GM18867 (cell line): ENCODE measurements at regions not wholly inside any gene's neighbourhood (a gene's known extent, or its start where the extent isn't known, plus 50 kb on each side); places are given as distances from the start of the nearest gene placed in this dataset.

Experiments
- ATAC-seq: cut with Tn5 transposase; IDR thresholded peaks from one replicate; pipeline ENCODE4 v1.9.1; 2021; ENCODE audit warnings: mild to moderate bottlenecking, moderate library complexity; ENCODE audit not compliant: unreplicated experiment

DNA sequence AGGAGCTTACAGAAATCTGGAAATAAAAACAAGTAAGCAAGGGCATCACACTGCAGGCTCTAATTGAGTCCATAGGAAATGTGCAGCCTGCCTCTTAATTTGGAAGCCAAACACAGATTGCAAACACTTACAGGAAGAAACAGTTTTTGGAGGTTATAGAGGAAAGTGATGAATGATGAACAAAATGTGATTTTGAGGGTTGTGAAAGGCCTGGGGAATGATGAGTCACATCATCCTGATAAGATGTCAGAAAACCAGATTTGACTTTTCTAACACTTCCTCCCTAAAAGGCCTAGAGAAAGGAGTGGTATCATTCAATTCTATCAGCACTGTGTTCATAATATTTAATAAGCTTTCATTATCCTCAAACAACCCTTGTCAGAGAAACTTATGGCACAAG is 96.6 kb upstream of the POU2AF2 start:
- no peak for ATAC-seq

GRCh38 chr11:111148121-111148520 is 97.4 kb upstream of the POU2AF2 start:
- no peak for ATAC-seq

- ATAC-seq = no peak
Measured at GRCh38 chr11:111137846-111138245, 107.7 kb upstream of the POU2AF2 start.

DNA sequence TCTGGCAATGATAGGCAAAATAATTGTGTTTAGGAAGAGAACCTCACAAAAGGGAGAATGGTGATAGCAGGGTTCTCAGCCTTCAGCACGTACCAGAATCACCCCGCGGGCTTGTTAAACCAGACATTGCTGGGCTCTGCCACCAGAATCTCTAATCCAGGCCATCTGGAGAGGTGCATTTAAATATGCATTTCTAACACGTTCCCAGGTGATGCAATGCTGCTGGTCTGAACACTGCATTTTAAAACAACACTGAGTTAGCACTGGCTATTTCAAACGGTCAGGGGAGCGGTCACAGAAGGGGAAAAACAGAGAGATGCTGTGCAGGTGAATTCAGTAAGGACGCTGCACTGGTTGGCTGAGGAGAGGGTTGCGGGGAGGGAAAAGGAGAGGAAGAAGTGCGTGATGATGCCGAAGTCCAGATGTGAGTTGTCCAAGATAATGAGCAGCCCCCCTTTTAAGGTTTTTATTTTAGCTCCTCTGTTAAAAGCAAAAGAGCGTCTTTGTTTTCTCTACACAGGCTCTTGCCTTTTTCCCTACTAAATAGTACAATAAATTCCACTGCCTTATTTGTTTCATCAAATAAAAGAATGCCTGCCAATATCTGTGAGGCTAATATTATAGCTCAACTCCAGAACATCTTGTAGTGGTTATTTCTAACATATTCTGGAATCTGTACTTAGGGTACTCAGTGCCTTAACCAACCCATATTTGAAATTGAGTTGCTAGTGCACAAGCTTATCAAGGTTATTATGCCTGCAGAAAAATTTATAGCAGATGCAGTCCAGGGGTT is 109.6 kb upstream of the POU2AF2 start:
- no peak for ATAC-seq

DNA sequence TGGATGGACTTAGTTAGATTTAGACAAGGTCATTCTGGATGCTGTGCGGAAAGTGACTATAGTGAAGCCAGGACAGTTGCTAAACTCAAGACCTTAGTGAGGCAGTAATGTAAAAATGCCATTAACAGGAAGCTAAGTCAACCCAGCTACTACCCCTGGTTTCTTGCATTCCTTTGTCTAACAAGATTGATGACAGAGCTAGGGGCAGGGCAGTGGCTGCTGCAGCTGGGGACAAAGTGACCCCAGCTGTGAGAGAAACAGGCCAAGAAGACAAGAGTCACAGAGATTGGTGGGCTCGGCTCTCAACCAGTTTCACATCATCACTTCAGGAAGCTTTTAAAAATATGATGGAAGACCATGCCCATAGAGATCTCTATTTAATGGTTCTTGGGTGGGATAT is 110.4 kb upstream of the POU2AF2 start:
- ATAC-seq = no peak

- ATAC-seq = no peak
Measured at GRCh38 chr11:111128076-111128870, 117.3 kb upstream of the POU2AF2 start.

DNA sequence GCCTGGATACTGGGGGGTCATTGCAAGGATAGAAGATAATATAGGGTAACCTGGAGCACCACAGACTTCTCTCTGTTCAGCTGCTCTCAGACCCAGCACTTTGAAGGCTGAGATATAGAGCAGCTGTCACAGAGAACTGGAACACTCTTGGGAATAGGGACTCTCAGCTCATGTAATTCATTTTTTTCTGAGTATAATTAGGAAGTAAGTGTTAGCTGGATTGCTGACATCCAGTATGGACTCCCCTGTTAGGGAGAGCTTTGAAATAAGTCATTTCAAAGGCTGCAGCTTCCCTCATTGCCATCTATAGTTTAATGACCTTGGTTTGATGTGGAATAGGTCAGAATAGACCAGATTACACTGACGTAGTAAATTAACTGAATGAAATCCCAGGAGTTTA is 120.8 kb upstream of the POU2AF2 start:
- ATAC-seq = no peak

DNA sequence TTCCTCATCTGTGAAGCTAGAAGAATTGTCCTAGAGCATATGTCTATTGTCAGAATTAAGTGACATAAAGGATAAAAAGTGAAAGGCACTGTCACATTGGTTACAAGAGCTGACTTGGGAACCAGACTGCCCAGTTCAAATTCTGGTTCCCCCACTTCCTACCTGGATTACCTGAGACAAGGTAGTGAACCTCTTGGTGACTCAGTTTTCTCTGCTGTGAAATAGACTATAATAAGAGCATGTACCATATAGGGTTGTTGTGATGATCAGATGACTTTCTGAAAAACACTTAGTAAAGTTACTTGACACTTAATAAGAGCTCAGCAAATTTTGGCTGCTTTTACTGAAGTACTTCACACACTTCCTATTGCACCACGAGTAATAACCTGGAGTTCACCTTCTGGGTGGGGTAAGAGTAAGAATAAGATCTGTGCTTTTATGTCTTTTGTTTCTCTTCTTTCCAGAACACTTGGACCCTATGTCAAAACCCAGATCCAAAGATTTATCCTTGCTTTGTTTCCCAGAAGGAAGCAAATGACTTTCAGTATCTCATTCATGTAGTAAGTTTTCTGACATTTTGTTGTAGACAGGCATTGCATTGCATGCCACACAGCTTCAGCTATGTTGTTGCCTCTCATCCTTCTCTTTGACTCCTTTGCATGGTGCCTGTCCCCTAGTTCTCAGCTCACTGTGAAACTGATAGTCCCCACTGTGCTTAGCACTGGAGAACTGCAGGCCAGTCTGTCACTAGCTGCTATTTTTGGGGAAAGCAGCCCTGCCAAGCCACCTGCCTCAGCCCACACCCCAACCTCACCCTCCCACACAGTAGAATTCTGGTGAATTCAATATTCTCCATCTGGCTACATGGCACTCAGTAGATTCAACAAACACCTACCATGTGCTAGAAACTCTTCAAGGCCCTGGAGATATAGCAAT is 121.8 kb upstream of the POU2AF2 start:
- peak; percentile 86 for ATAC-seq

DNA sequence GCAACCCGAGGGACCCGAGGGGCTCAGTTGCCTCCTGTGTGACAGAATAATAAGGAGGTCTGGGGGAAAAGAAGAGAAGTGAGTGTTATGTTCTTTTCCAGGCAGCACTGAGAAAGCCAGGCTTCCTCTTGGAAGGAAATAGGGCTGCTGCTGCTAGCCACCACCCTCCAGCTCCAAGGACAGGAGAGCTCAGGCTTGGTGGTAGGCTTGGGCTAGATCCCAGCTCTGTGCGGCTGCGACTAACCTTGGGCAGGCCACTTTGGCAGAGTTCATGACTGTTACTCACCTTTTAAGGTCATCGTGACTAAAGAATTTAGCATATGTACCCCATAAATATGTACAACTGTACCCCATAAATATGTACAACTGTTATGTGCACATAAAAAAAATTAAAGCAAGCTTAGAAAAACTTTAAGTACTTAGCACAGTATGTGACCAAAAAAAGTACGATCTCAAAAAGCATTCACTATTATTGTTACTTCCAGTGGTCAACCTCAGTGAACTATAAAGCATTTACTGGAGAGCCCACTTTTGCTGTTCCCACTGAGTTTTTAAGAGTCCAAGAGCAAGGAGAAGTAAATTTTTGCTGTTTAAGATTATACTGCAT is 124.7 kb upstream of the POU2AF2 start:
- no peak for ATAC-seq

GRCh38 chr11:111120161-111120560 is 125.4 kb upstream of the POU2AF2 start:
- no peak for ATAC-seq

DNA sequence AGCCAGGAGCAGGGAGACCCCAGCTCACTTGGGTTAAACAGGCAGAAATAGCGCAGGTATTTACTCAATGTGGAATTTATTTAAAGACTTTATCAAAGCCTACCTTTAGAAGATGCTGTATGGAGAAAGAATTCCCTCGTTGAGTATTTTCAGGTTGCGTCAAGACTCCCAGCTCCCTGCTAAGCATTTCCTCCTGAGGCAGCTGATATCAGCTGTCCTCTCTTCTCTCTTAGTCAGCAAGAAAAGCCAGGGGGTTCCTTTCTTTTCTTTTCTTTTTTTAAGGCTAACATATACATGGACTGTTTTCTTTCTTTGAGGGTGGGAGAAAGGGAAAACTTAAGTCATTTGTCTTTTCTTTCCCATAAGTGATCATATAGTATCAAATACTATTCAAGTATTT is 125.8 kb upstream of the POU2AF2 start:
- ATAC-seq = no peak

DNA sequence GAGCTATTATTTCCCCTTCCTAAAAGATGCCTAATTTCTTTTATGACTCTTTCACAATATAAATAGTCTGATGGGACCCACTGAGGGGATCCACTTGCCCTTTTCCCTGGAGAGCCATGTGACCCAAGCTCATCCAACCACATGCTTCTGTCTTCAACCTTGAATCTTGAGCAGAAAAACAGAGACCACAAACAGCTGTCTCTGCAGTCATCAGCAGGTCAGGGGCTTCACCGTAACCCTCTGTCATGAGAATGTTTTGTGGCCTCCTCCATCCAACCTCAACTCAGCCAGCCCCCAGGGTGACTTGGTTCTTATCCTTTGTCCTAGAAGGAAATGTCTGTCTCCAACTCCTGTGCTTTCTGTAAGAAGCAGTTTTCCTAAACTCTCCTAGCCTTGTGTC is 129.6 kb upstream of the POU2AF2 start:
- no peak for ATAC-seq

DNA sequence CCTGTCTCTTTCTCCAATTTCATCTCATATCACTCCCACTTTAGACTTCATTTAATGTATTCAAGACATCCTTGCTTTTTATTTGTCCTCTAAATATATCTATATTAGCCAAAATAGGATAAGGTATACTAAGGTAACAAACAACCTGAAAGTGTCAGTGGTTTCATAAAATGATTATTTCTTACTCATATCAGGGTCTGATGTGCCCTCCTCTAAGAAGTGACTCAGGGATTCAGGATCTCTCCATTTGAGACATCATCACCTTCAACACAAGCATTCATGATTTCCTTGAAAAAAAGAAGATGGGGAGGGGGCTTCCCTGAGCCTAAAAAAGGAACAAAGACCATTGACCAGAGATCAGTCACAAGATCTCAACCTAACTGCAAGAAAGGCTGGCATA is 131.4 kb upstream of the POU2AF2 start:
- ATAC-seq = no peak

DNA sequence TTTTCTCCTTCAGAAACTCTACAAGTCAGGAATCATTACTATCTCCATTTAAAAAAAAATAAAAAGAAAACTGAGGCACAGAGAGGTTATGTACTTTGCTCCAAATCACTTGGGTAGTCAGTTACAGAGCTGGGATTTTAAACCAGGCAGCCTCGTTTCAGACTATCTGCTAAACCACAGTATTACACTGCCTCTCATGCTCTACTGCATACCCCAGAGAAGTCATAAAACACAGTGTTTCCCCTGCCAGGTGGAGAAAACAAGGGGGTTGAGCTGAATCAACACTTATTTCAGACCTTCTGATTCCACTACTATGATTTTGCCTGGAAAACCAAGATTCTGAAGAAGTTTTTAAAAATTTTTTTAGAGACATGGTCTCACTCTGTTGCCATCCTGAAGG is 132.9 kb upstream of the POU2AF2 start:
- ATAC-seq = no peak

DNA sequence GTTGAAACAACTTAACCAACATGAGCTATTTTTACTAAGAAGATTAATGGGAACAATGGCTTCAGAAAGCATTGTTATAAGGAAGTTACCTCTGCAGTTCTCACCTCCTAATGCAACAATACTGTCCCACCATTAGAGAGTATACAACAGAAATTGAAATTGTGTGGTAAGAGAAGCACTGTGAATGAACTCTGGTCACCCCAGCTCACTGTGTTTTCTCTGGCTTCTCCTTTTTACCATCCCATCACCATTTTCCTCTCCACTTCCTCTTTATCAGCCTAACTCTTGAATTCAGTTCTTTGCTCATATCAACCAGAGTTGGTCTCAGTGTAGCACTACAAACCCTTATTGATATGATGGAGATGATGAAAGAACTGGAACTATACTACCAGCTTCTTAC is 138.0 kb upstream of the POU2AF2 start:
- no peak for ATAC-seq

DNA sequence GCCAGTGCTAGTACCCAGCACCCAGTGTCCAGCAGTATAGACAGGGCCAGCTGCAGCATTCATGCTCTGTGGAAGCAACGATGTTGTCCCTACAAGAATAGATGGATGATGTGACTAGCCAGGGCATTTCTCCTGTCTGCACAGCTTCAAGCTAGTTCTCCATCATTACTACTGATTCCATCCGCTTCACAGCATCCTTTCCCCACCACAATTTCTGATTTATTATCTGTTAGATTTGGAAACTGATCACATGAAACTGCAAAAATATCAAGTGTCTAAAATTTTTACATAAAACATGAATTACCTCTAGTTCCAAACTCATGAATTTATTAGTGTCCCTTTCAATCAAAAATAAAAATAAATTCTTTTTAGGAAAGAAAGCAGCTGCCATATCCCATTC is 138.9 kb upstream of the POU2AF2 start:
- no peak for ATAC-seq

GRCh38 chr11:111105566-111105965 is 140.0 kb upstream of the POU2AF2 start:
- ATAC-seq = no peak

DNA sequence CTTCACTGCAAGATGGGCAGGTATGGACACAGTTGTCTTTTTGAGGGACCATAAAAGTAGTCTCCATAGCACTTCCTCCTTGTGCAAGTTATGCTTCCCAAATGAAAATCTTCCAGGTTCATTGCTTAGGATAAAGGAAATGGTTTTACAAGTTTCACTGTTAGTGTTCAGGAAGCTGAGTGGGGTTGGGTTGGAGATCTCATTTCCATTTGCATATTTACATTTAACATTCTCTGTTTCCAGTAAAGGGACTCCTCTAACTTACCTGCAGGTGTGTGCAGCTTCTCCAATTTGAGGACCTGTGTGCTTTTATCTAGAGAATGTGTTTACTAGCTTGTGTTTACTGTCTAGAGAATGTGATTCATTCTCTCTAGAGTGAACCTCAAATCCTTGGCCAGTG is 141.3 kb upstream of the POU2AF2 start:
- no peak for ATAC-seq

- no peak for ATAC-seq
Measured at GRCh38 chr11:111101881-111102280, 143.6 kb upstream of the POU2AF2 start.

DNA sequence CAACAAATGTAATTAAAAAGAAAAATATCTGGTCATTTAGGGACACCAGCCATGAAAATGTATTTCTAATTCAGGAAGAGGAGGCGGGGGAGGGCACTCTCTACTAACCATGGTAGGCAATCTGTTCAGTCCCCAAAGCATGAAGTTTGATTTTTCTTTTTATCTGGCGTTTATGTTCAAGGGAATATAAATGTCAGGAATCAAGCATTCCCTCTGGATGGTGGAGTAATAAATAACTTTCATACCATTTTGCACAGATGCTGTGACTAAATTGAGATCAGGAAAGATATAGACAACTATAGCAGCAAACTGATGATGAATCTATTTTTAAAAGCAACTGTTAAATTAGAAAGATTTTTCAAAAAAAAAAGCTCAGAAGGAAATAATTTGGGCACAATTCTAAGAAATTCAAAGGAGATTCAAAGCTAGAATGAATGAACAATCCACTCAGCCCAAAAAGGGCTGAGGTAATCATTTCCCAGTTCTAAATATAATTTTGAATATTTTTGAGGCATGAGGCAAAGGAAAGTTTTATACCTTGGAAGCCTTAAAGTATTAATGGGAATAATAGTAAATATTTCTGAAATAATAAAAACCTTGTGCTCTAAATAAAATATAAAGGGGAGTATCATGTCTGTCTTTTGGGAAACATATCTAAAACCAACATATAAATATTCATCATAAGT is 146.4 kb upstream of the POU2AF2 start:
- ATAC-seq = no peak
